Amniotic stem cell (primary cell): ENCODE measurements at regions not wholly inside any gene's neighbourhood (a gene's known extent, or its start where the extent isn't known, plus 50 kb on each side); places are given as distances from the start of the nearest gene placed in this dataset.
"Not testable (repeated sequence)": the region's sequence is repeated elsewhere in the genome, so short reads cannot be mapped to it uniquely, and the experiment has no call there.

Experiments used
- DNase-seq: peaks from one replicate; lab custom pipeline; 2025; lab: John Stamatoyannopoulos, UW

GRCh38 chr3:176190755-176191154 lies 1006.5 kb downstream of the TBL1XR1 start:
- DNase-seq, result no peak

GRCh38 chr3:176183181-176183580 lies 1014.1 kb downstream of the TBL1XR1 start:
- no peak for DNase-seq

- DNase-seq, result no peak
These were observed 1023.2 kb downstream of the TBL1XR1 start for GRCh38 chr3:176174060-176174459.

DNA sequence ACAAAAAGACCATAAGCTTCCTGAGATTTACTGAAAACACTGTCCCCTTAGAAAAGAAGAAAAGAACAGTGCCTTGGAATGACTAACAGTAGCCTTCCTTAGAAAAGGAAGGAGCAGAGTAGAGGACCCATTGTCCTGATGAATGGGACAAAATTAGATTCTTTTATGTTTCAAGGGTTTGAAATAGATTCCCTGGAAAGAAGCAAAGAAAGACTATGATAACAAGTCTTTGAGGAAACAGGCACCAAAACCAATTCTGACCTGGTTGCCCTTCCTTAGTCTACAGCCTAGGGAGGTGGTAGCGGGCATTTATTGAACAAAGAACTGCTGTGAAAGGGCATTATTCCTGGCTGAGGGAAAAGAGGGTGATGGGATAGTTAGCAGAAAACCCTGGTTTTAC lies 1024.8 kb downstream of the TBL1XR1 start:
- DNase-seq, result no peak

- no peak for DNase-seq
These were observed 1030.0 kb downstream of the TBL1XR1 start for GRCh38 chr3:176167272-176167671.

DNA sequence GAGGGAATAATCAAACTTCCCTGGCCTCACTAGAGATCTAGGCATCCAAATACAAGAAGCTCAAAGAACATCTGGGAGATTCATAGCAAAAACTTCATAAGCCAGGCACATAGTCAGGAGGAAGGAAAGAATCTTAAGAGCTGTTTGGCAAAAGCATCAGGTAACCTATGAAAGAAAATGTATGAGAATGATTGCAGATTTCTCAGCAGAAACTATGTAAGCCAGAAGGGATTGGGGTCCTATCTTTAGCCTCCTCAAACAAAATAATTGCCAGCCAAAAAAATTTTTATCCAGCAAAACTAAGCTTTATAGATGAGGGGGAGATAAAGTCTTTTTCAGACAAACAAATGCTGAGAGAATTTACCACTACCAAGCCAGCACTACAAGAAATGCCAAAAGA lies 1036.3 kb downstream of the TBL1XR1 start:
- no peak for DNase-seq

- no peak for DNase-seq
These were observed 1037.5 kb downstream of the TBL1XR1 start for GRCh38 chr3:176159796-176160195.

GRCh38 chr3:176155012-176155411 lies 1042.3 kb downstream of the TBL1XR1 start:
- DNase-seq, result no peak

DNA sequence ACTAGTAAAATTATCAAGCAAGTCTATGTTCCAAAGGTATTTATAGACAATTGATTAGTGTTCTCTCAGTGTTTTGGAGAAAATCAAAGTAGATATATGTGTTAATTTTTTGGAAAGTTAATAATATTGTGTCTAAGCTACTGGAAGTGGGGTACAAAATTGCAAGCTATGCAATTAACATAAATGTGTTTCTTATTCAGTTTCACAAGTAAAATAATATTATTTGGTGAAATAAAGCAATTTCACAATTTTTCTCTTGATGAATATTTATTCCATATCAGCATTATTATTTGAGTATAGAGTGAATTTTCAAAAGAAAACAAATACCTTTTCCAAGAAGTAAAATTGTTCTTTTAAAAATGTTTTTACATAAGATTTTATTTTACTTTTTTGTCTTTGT lies 1047.7 kb downstream of the TBL1XR1 start:
- no peak for DNase-seq

- no peak for DNase-seq
These were observed 1050.0 kb downstream of the TBL1XR1 start for GRCh38 chr3:176147251-176147650.

- no peak for DNase-seq
These were observed 1055.4 kb downstream of the TBL1XR1 start for GRCh38 chr3:176141837-176142236.

- no peak for DNase-seq
These were observed 1076.8 kb downstream of the TBL1XR1 start for GRCh38 chr3:176120507-176120906.

DNA sequence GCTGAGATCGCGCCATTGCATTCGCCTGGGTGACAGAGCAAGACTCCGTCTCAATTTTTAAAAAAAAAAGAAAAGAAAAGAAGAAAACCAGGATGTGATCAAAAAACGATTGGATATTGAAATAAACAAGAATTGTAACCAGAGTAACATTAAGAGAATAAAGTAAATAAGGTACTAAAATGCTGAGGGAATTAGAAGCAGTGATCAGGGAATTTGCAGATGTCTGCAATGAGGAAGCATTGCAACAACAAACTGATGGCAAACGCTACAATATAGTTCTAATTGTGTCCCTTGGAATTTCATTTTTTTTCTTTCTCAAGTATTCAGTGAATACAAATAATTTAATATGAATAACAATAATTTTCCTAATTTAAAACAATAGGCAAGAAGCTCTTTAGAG lies 1077.5 kb downstream of the TBL1XR1 start:
- no peak for DNase-seq

GRCh38 chr3:176106380-176106779 lies 1090.9 kb downstream of the TBL1XR1 start:
- no peak for DNase-seq

GRCh38 chr3:176097027-176097426 lies 1100.3 kb downstream of the TBL1XR1 start:
- no peak for DNase-seq

DNA sequence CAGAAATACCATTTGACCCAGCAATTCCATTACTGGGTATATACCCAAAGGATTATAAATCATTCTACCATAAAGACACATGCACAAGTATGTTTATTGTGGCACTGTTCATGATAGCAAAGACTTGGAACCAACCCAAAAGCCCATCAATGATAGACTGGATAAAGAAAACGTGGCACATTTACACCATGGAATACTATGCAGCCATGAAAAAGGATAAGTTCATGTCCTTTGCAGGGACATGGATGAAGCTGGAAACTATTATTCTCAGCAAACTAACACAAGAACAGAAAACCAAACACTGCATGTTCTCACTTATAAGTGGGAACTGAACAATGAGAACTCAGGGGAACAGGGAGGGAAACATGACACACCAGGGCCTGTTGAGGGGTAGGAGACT lies 1103.4 kb downstream of the TBL1XR1 start:
- not testable (repeated sequence) for DNase-seq

DNA sequence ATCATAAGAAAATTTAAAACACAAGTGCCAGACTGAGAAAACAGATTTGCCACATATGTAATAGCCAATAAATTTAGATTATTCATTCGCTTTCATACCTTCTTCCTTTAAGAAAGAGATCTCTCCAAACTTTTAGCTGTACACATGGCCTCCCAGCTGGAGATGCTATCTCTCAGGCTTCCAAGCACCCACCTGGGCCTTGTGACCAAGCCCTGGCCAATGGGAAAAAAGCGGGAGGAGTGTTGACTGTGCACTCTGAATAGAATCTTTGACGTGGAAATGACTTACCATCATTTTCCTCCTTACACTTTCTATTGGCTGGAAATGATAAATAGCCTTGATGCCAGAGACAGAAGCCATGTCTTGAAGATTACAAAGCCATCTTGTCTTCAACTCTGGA lies 1106.6 kb downstream of the TBL1XR1 start:
- DNase-seq, result no peak

- DNase-seq, result no peak
These were observed 1108.3 kb downstream of the TBL1XR1 start for GRCh38 chr3:176088962-176089383.

- DNase-seq, result no peak
These were observed 1110.1 kb downstream of the TBL1XR1 start for GRCh38 chr3:176087066-176087697.

GRCh38 chr3:176079785-176080184 lies 1117.5 kb downstream of the TBL1XR1 start:
- no peak for DNase-seq

DNA sequence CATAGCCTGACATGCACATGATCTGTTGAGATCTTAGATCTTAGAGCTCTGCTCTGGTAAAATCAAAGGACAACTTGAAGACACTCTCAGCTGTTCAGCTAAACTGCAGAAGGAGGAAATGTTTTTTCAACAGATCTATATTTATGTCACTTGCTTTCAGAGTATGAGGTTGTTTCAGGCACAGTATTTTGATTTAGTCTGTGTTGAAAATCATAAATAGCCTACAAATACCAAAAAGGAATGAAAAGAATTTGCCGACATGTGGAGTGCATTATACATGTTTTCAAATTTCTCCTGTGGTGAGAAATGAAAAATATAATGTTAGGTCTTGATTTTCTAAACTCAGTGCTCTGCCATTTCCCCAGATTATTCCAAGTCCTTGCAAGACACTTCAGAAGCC lies 1118.4 kb downstream of the TBL1XR1 start:
- DNase-seq, result no peak

GRCh38 chr3:176075491-176075890 lies 1121.8 kb downstream of the TBL1XR1 start:
- DNase-seq, result no peak

GRCh38 chr3:176075046-176075445 lies 1122.2 kb downstream of the TBL1XR1 start:
- DNase-seq, result no peak

- no peak for DNase-seq
These were observed 1123.2 kb downstream of the TBL1XR1 start for GRCh38 chr3:176074096-176074495.

DNA sequence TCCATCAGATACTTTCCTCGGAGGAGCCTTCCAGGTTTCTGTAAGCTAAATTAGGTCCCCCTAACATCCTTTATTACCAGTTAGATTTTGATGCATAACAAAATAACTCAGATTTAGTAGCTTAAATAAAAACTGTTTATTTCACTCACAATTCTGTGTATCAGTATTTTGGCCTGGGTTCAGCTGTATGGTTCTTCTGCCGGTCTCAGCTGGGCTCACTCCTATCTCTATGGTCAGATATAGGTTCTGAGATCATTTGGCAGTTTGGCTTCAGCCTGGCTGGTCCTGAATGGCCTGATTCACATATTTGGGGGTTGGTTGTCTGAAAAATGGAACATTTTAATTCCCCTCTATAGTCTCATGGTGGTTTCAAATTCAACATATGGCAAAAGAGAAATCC lies 1125.3 kb downstream of the TBL1XR1 start:
- no peak for DNase-seq
